ENCODE measurements at regions not wholly inside any gene's neighbourhood (a gene's known extent, or its start where the extent isn't known, plus 50 kb on each side); places are given as distances from the start of the nearest gene placed in this dataset.

- no peak overlapping the region for H2AFZ ChIP-seq (ENCODE audit: low read length)
- no peaks in the 10 kb centered on the region for H3K4me1 ChIP-seq (ENCODE audit: insufficient read depth, low read length, severe bottlenecking)
- H4K20me1 ChIP-seq (ENCODE audit: insufficient read depth, low read length): no peaks in the 10 kb centered on the region
- H3K4me2 ChIP-seq (ENCODE audit: low read length): no peak overlapping the region
- TF ChIP-seq EZH2 (IDR thresholded peaks at IDR 0.05; ENCODE audit: borderline replicate concordance, low read length) (no peak), CTCF (IDR thresholded peaks at IDR 0.05; ENCODE audit: low read length) (no peak)
- no peak overlapping the region for H3K9ac ChIP-seq (ENCODE audit: low read length)
- no peak overlapping the region for H3K4me3 ChIP-seq (ENCODE audit: low read depth, low read length, poor library complexity, severe bottlenecking)
- H3K36me3 ChIP-seq (ENCODE audit: insufficient read depth, low read length): no peaks in the 10 kb centered on the region
- no peak overlapping the region for H3K27ac ChIP-seq (ENCODE audit: low read depth, low read length, poor library complexity, severe bottlenecking)
- H3K79me2 ChIP-seq (ENCODE audit: insufficient read depth, low read length): no peaks in the 10 kb centered on the region
- no peaks in the 10 kb centered on the region for H3K9me3 ChIP-seq (ENCODE audit: low read length)
- no peaks in the 10 kb centered on the region for H3K27me3 ChIP-seq (ENCODE audit: insufficient read depth, low read length)
- no peaks in the 10 kb centered on the region for H3F3A ChIP-seq (ENCODE audit: insufficient read depth, low read length)
- no peaks in the 10 kb centered on the region for H3K9me2 ChIP-seq (ENCODE audit: low read depth, low read length)
These were observed 67.2 kb upstream of the RCN1 start for GRCh38 chr11:32023370-32024305.

GRCh38 chr11:32018672-32019071 is 72.2 kb upstream of the RCN1 start:
- H2AFZ ChIP-seq (ENCODE audit: low read length): no peak overlapping the region
- TF ChIP-seq CTCF (IDR thresholded peaks at IDR 0.05; ENCODE audit: low read length): no peak
- no peak for TF ChIP-seq EZH2 (IDR thresholded peaks at IDR 0.05; ENCODE audit: borderline replicate concordance, low read length)

GRCh38 chr11:32016111-32016510 is 74.8 kb upstream of the RCN1 start:
- Histone ChIP-seq H3F3A (ENCODE audit: insufficient read depth, low read length) (no peaks in the 10 kb centered on the region), H3K4me1 (ENCODE audit: insufficient read depth, low read length, severe bottlenecking) (no peaks in the 10 kb centered on the region), H2AFZ (ENCODE audit: low read length) (no peak overlapping the region), H3K9ac (ENCODE audit: low read length) (no peak overlapping the region), H3K4me2 (ENCODE audit: low read length) (no peak overlapping the region), H4K20me1 (ENCODE audit: insufficient read depth, low read length) (no peaks in the 10 kb centered on the region), H3K79me2 (ENCODE audit: insufficient read depth, low read length) (no peaks in the 10 kb centered on the region), H3K36me3 (ENCODE audit: insufficient read depth, low read length) (no peaks in the 10 kb centered on the region), H3K9me2 (ENCODE audit: low read depth, low read length) (no peaks in the 10 kb centered on the region), H3K4me3 (ENCODE audit: low read depth, low read length, poor library complexity, severe bottlenecking) (no peak overlapping the region), H3K27me3 (ENCODE audit: insufficient read depth, low read length) (no peaks in the 10 kb centered on the region), H3K27ac (ENCODE audit: low read depth, low read length, poor library complexity, severe bottlenecking) (no peak overlapping the region), H3K9me3 (ENCODE audit: low read length) (no peaks in the 10 kb centered on the region)
- TF ChIP-seq CTCF (IDR thresholded peaks at IDR 0.05; ENCODE audit: low read length) (no peak), EZH2 (IDR thresholded peaks at IDR 0.05; ENCODE audit: borderline replicate concordance, low read length) (no peak)

More at GRCh38 chr11:32018672-32019071, 72.2 kb upstream of the RCN1 start:
- Histone ChIP-seq H3F3A (ENCODE audit: insufficient read depth, low read length) (no peaks in the 10 kb centered on the region), H3K27me3 (ENCODE audit: insufficient read depth, low read length) (no peaks in the 10 kb centered on the region), H4K20me1 (ENCODE audit: insufficient read depth, low read length) (no peaks in the 10 kb centered on the region), H3K4me3 (ENCODE audit: low read depth, low read length, poor library complexity, severe bottlenecking) (no peak overlapping the region), H3K4me2 (ENCODE audit: low read length) (no peak overlapping the region), H3K9me2 (ENCODE audit: low read depth, low read length) (no peaks in the 10 kb centered on the region), H3K4me1 (ENCODE audit: insufficient read depth, low read length, severe bottlenecking) (no peaks in the 10 kb centered on the region), H3K79me2 (ENCODE audit: insufficient read depth, low read length) (no peaks in the 10 kb centered on the region), H3K36me3 (ENCODE audit: insufficient read depth, low read length) (no peaks in the 10 kb centered on the region), H3K27ac (ENCODE audit: low read depth, low read length, poor library complexity, severe bottlenecking) (no peak overlapping the region), H3K9ac (ENCODE audit: low read length) (no peak overlapping the region), H3K9me3 (ENCODE audit: low read length) (no peaks in the 10 kb centered on the region)

Data from OCI-LY1 (cell line).